ENCODE measurements at regions not wholly inside any gene's neighbourhood (a gene's known extent, or its start where the extent isn't known, plus 50 kb on each side); places are given as distances from the start of the nearest gene placed in this dataset.

GRCh38 chr12:107169200-107169599 is 75.9 kb upstream of the CRY1 start:
- intact Hi-C loops (cut with DNase I), result no loop called here
- Histone ChIP-seq H3K4me1 (no peaks in the 10 kb centered on the region), H3K27me3 (peaks cover 0 to 25% of the 10 kb centered on the region in 2 donors), H3K27ac (no peak overlapping the region), H3K9me3 (no peaks in the 10 kb centered on the region), H3K4me3 (no peak overlapping the region), H3K36me3 (no peaks in the 10 kb centered on the region)
- no peak for TF ChIP-seq CTCF (IDR thresholded peaks at IDR 0.05)
- DNase-seq (no peak), ATAC-seq (no peak)

- H3K4me1 ChIP-seq, result no peaks in the 10 kb centered on the region
- intact Hi-C loops (cut with DNase I), result no loop called here
- no peak for DNase-seq
- H3K4me3 ChIP-seq, result no peak overlapping the region
- ATAC-seq, result no peak
- H3K9me3 ChIP-seq, result no peaks in the 10 kb centered on the region
- no peaks in the 10 kb centered on the region for H3K36me3 ChIP-seq
- H3K27me3 ChIP-seq, result peaks cover 0 to 10% of the 10 kb centered on the region in 2 donors
- no peak overlapping the region for H3K27ac ChIP-seq
- TF ChIP-seq CTCF (IDR thresholded peaks at IDR 0.05), result no peak
Observed at GRCh38 chr12:107178776-107179175, 85.4 kb upstream of the CRY1 start.

GRCh38 chr12:107179871-107180270 is 86.5 kb upstream of the CRY1 start:
- Histone ChIP-seq H3K4me3 (no peak overlapping the region), H3K4me1 (no peaks in the 10 kb centered on the region), H3K27ac (no peak overlapping the region), H3K36me3 (no peaks in the 10 kb centered on the region), H3K9me3 (no peaks in the 10 kb centered on the region), H3K27me3 (peaks cover 0 to 10% of the 10 kb centered on the region in 2 donors)
- DNase-seq (no peak), ATAC-seq (no peak)
- intact Hi-C loops (cut with DNase I), result no loop called here
- no peak for TF ChIP-seq CTCF (IDR thresholded peaks at IDR 0.05)

- H3K36me3 ChIP-seq, result no peaks in the 10 kb centered on the region
- no peak overlapping the region for H3K4me3 ChIP-seq
- no peaks in the 10 kb centered on the region for H3K4me1 ChIP-seq
- no peaks in the 10 kb centered on the region for H3K9me3 ChIP-seq
- H3K27me3 ChIP-seq, result peaks cover 0 to 10% of the 10 kb centered on the region in 2 donors
- intact Hi-C loops (cut with DNase I), result no loop called here
- TF ChIP-seq CTCF (IDR thresholded peaks at IDR 0.05), result no peak
- no peak overlapping the region for H3K27ac ChIP-seq
- no peak for ATAC-seq
- DNase-seq, result no peak
Observed at GRCh38 chr12:107180272-107180671, 86.9 kb upstream of the CRY1 start.

GRCh38 chr12:107184359-107184930 is 91.1 kb upstream of the CRY1 start:
- Histone ChIP-seq H3K9me3 (no peaks in the 10 kb centered on the region), H3K27me3 (peaks cover 0 to 17% of the 10 kb centered on the region in 2 donors), H3K36me3 (no peaks in the 10 kb centered on the region), H3K27ac (no peak overlapping the region), H3K4me3 (no peak overlapping the region), H3K4me1 (no peaks in the 10 kb centered on the region)
- intact Hi-C loops (cut with DNase I), result no loop called here
- DNase-seq (no peak), ATAC-seq (no peak)
- no peak for TF ChIP-seq CTCF (IDR thresholded peaks at IDR 0.05)

Data from left lung (tissue), 4 donors.